ENCODE measurements at regions not wholly inside any gene's neighbourhood (a gene's known extent, or its start where the extent isn't known, plus 50 kb on each side); places are given as distances from the start of the nearest gene placed in this dataset.

- TF ChIP-seq, protein P1, sequence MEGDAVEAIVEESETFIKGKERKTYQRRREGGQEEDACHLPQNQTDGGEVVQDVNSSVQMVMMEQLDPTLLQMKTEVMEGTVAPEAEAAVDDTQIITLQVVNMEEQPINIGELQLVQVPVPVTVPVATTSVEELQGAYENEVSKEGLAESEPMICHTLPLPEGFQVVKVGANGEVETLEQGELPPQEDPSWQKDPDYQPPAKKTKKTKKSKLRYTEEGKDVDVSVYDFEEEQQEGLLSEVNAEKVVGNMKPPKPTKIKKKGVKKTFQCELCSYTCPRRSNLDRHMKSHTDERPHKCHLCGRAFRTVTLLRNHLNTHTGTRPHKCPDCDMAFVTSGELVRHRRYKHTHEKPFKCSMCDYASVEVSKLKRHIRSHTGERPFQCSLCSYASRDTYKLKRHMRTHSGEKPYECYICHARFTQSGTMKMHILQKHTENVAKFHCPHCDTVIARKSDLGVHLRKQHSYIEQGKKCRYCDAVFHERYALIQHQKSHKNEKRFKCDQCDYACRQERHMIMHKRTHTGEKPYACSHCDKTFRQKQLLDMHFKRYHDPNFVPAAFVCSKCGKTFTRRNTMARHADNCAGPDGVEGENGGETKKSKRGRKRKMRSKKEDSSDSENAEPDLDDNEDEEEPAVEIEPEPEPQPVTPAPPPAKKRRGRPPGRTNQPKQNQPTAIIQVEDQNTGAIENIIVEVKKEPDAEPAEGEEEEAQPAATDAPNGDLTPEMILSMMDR (IDR thresholded peaks at IDR 0.05): no peak
- no peak for TF ChIP-seq POLR2AphosphoS5 (IDR thresholded peaks at IDR 0.05)
These were observed 208.8 kb downstream of the RPLP1 start for GRCh38 chr15:69661446-69661845.

Measured in sigmoid colon (tissue), 4 donors.